T-helper 2 cell treated with Interferon-gamma antibody and Interleukin-4, amounts not matched to agents 100 ng/mL and 5 ng/mL, for 36 hours (primary cell): ENCODE measurements at regions not wholly inside any gene's neighbourhood (a gene's known extent, or its start where the extent isn't known, plus 50 kb on each side); places are given as distances from the start of the nearest gene placed in this dataset.

Source experiments
- intact Hi-C: fragments of 100-400 bp; cut with micrococcal nuclease; formaldehyde crosslinking; loops from one replicate; pipeline ENCODE4 v1.15.1; 2023

DNA sequence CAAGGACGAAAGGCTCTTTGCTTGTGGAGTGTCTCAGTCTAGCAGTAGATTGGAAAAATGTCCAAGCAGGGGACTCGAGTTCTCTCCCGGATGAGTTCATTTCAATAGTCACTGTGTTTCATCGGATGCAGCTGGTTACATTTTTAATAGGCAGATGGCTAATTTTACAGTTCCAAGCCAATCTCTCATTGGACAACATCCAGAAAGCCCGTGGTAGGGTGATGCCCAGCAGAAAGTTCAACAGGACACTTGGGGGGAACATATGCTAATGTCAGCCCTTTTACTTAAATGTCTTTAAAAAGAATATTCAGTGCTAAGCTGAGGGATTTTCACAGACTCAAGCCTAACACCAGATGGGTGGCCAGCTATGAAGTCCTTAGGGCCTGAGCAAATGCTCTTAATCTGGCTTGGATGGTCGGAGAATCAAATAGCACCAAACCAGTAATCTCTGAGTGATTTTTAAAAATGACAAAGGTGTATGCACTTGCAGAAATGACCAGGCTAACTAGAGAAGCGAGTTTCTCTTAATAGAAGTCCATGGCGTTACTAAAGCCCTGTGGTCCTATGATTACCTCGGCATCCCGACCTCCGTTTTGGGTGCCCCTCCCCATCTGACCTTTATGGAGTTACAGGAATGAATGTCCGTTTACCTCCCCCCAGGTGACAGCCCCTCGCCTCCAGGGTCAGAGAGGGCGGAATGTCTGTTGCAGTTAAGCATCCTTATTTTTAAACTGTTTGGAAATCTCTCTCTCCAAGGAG is 289.2 kb upstream of the SALL1 start:
- intact Hi-C loops, result no loop called here

DNA sequence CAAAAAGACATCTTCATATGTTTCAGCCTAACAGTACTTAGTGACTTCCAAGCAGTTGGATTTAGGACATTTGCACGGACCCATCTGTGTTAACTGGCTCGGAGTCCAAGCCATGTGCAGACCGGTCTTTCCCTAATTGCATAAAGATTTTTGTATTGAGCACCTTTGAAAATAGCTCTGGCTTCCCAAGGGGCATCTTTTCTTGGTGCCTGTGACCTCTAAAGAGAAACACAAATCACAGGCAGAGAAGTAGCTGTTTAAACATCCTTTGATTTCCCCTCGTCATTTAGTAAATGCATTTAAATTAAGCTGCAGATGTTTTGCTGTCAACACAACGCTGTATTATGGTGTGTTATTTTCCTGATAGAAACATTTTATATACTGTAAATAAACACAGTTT is 288.2 kb upstream of the SALL1 start:
- intact Hi-C loops, result no loop called here

DNA sequence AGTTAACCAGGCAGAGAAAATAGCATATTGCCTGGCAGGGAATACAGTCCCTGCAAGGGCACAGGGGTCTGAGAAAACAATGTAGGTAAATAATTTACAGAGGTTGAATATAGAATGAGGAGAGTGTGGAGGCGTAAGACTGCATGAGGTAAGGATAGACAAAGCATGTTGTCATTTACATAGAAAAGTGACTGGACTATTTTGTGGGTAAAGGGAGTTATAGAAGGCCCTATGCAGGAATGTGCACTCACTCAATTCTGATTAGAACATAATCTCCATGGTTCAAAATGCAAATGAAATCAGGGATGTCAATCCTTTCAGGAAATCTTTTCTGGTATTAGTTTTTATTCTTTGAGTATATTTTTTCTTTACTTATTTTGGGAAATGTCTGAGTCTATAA is 285.7 kb upstream of the SALL1 start:
- intact Hi-C loops, result no loop called here

DNA sequence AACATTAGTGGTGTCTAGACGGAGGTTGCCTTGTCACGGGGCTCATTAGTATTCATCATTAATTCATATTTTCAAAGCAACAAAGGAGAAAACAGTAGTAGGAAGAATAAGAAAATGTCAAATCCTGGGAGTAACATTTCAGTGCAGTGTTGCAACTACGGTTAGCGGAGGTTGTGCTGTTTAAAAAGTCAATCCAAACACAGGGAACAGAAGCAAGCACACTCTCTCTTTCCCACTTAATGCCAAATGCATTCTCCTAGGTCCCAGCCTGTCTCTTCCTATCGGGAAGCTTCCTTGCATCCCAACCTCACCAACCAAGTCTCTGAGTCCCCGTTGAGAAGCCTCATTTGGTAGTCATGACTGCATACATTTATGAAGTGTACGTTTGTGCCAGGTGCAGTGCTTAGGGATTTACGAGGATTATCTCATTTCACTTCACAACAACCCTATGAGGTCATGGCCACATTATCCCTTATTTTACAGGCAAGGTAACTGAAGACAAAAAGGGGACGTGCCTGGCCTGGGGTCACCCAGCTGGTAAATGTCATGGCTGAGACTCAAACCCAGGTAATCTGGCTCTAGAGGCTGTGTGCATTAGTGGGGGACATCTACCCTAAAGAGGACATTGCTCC is 283.6 kb upstream of the SALL1 start:
- intact Hi-C loops, result no loop called here

DNA sequence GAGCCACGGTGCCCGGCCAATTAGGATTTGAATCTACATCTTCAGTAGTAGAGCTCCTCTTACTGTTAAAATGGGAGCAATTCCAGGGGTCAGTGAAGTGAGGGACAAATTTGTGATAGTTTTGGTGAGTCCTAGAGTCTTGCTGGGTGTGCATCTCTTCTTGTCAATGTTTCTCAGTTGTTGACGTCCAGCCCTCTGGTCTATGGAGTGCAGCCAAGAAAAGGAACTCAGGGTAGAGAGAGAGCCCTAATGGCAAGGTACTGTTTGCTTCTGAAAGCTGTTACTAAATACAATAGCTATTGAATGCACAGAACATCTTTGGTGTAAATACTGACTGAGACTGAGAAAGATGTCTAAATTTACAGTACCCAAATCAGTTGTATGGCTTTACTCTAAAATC is 282.5 kb upstream of the SALL1 start:
- intact Hi-C loops, result no loop called here

DNA sequence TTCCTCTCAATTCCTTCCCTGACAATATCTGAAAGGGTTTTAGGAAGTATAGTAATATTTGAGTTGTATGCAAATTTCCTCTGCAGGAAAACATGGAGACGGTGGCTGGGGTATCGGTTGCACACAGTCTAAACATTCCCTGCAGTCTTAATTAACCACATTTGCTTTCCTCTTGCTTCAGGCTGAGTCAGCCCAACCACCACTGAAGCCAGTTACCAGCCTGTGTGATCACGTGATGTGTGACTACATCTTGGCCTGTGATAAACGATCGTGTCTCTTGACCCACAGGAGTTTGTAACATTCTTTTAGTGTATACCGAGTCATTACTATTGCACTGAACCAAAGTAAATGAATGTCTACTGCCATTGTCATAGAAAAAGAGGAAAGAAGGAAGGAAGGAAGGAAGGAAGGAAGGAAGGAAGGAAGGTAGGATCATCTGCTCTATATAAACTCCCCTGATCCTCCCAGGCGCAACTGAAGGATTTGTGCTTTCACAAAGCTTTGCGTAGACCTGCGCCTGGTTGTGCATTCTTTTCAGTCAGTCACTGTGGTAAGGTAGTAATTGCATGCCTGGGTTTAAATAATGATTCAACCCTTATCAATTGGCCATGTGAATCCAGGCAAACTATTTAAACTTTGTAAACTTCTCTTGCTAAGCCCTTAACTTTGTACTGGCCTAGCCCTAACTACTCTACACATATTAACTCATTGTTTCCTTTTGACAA is 280.6 kb upstream of the SALL1 start:
- intact Hi-C loops, result no loop called here

DNA sequence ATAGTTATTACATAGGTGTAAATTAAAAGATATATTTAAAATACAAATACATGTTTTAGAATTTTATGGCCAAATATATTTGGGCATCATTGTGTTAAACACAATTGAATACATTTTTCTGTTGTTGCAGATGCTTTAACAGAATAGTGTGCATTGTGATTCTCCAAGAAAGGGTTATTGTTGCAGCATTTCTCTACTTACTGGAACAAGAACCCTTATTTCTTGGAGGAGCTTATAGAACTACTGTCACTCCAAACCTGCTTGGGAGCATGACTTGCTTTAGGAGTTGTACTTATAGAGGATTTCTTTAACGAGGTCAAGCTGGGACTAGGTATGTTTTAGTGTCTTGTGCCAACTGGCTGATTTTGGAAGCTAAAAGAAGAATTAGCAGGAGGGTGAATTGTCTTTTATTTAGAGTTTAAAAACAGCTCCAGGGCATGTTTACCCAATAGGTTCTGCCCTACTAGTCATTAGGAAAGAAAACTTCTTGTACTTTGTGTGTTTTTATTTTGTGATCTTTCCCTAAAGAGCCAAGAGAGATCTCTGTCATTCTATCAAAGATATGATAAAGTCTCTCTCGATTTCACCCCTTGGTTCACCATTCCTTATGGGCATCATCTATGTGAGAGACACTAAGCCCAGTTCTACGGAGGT is 279.8 kb upstream of the SALL1 start:
- intact Hi-C loops, result no loop called here

DNA sequence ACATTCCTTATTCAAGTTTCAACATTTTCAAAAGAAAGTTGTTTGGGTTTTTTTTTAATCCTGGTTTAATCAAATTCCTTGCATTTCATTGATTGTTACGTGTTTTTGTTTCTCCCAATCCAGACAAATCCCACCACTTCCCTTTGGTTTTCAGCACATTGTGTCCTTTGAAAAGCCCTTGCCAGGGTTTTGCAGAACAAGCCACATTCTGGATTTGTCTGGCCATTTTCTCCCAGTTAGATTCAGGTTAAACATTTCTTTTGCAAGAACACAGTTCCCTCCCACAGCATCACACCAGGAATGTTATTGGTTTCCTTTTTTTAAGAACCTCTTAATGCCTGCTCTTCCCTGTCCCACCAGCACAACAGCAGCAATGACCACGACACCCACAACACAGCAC is 278.0 kb upstream of the SALL1 start:
- intact Hi-C loops, result no loop called here

DNA sequence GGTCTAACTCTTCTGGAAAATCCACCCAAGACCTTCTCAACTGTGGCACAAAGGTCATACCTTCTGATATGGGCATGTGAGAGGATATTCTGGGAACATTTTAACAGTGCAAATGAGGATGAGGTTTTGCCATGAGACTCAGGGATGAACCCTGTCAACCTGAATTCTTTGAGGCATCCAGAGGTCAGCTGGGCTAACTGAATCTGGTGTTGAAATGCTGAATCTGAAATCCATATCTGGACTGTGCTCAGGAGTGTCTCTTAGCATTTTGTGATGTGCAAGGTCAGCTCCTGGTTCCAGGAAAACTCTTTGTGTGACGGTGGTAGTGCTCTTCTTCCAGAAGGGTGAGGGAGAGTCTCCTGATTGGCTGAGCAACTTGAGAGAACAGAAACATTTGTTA is 276.0 kb upstream of the SALL1 start:
- intact Hi-C loops, result no loop called here

DNA sequence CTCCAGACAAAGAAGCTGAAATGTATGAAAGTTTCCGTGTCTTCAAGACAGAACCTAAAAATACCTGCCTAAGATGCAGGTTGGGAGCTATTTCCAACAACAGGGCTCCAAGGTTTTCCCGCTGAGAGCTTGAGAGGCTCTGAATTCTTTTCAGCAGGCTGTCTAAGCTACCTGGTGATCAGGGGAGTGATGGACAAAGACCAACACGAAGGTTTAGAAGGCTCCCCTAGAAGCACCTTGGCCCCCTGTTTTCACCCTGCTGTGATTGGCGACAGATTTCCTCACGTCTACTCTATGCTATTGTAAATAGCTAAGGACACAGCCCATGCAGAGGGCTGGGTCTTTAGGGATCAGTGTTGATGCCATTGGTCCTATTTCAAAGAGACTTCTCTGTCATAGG is 275.2 kb upstream of the SALL1 start:
- intact Hi-C loops, result no loop called here

DNA sequence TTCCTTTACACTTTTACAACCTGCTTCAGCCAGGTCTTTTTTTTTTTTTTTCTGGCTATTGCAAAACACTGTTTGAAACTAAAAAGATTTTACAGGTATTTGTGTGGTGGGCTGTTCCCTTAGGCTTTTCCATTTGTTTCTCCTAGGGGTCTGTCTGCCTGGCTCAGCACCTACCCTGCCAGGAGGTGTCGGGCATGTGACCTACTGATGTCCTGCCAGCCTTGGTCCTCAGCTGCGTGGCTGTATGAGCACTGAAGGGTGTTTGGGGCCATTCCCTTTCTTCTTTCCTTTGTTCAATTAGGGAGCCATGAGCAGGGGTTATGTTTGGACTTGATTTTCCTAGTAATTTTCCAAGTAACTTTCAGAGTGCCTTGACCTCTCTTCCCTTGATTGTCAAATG is 269.2 kb upstream of the SALL1 start:
- intact Hi-C loops, result no loop called here

DNA sequence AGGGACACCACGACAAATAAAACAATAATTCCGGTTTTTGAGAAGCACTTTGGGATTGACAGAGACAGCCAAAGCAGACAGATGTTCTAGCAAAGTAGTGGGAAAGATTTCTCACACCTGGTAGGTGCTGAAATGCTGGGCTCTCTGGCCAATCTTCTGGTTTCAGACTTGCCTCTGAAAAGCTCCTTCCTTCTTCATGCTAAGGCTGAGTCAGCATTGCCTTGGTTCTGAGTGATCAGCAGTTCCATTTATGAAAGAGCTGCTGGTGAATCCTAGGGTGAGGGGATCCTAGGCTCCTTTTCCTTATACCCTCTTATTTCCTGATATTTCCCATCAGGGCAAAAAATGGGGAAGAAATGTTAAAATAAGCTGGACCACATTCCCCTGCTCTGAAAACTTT is 268.7 kb upstream of the SALL1 start:
- intact Hi-C loops, result no loop called here

DNA sequence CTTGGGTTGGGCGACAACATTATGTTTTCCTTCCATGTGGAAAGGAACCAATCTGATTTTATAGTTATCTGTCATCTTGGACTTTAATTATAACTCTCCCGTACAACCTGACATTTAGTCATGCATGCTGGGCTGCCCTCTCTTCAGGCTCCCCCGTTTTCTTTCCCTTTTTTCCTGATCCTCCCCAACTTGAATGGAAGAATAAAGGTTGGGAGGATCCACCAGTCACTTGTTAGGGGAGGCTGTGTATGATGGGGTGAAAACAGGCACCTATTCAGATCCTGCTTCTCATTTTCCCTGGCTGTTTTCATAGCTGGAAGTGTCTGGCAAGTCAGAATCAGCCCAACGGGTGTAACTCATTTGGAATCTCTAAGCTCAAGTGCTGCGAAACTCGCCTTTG is 267.2 kb upstream of the SALL1 start:
- intact Hi-C loops, result no loop called here

DNA sequence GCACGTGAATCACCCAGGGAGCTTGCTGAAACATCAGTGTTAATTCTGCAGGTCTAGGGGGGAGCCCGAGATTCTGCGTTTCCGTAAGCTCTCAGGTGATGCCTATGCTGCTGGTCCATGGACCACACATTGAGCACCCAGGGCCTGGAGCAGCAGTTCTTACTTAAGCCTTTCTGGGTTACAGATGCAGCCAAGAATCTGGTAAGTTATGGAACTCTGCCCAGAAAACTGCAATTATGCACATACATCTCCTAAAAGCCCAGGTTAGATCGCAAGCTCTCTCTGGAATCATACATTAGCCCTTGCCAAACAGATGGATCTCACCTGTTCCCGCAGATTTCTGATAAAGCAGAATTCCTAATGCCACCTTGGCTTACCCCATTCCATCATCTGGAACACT is 265.9 kb upstream of the SALL1 start:
- intact Hi-C loops, result no loop called here

DNA sequence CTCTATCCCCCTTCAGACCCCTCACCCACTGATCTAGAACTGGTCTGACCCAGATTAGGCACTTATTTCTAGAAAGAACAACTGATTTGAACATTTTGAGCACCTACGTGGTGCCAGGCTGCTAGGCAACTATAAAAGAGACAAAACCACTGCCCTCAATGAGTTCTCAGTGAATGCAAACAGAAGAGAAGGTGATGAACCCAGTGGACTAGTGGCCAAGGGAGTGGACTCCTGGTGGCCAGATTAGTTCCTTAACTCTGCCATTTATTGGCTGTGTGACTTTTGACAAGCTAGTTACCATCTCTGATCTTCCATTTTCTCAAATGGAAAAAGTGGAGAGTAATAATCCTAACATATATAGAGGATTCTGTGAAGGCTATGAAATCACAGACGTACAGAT is 259.1 kb upstream of the SALL1 start:
- intact Hi-C loops, result no loop called here

DNA sequence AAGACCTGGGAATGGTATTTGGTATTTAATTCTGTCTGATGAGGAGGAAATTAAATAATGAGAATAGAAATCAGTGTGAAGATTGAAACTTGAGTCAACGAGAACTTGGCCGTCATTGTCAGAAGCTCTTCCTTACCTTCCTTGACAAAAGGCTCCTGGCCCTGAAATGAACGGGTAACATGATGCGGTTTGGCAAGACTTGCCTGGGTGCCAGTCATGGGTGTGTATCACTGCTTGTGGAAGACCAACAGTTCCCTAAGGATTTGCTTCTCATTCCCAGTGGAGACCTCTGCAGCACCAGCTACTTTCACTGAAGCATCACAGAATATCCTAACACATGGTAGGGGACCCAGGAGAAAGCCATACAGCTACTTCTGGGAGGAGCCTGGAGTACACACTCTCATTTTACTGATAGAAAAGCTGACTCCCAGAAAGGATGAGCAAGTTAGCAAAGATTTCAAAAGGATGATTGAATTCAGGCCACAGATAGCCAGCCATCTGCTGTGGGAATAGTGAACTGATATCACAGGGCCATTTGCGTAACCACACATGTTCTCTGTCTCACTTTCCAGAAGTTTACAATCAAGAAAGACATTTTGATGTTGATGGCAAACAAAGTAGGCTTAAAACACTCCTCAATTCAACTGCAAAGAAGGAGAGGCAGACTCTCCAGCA is 258.1 kb upstream of the SALL1 start:
- intact Hi-C loops, result no loop called here

DNA sequence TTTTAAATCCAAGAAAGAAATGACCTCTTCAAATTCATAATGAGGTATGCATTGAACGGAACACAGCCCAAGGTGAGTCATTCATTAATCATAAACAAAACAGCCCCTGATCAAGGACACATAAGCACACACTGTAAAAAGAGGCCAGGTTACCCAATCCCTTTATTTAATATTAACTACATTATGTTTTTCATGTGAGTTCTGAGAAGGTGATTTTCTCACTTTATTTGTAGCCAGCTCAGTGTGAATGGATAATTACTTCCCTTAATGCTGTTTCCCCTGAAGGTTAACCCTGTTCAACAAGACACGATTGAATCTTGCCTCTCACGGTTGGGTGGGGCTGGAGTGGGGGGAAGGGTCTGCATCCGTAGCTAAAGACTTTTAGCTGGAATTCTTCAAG is 257.3 kb upstream of the SALL1 start:
- intact Hi-C loops, result no loop called here

DNA sequence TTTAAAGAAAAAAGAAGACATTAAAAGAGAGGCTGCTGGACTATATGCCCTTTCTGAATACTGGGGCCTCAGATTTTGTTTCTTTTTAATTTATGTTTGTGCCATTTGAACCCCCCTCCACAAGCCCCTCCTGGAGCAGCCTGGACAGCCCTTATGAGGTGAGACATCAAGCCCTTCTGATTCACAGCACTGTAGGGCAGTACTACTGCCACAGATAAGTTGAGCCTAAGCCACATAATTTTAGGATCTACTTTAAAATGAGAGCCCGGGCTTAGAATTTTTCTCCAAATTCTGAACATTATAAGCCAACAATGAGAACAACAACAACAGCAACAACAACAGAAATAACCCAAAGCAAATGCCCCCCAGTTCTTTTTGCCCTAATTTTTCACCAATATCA is 256.9 kb upstream of the SALL1 start:
- intact Hi-C loops, result no loop called here

DNA sequence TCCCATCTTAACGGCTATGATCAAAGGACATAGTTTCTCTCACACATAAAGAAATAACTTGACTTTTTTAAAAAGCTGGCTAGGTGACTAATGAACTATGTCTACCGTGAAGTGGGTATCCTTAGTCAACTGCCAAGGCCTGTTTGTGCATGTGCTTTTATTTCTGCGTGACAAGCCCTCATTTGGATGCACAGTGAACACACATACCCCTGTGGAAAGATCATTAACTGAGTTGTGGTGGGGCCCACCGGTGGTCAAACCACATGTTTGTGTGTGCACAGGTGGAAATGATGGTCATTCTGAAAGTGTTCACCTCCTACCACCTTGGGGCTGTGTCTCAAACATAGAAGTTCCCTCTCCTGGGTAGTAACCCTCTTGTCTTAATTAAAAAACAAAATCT is 256.1 kb upstream of the SALL1 start:
- intact Hi-C loops, result no loop called here

DNA sequence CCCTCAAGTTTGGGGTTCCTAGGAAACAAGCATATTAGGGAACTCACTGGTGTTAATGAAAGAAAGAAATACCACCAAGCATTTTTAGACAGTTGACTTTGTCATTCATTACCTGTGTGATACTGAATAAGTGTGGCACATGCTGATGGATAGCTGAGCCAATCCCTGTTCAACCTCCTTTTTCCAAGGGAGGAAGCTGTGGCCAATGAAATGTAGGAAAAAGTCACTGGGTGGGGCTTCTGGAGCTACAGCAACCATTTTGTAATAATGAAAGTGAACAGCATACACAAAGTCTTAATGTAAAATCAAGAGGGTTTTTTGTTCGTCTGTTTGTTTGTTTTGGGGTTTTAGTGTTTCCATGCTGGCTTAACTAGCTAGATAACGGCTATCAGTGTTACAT is 254.3 kb upstream of the SALL1 start:
- intact Hi-C loops, result no loop called here

DNA sequence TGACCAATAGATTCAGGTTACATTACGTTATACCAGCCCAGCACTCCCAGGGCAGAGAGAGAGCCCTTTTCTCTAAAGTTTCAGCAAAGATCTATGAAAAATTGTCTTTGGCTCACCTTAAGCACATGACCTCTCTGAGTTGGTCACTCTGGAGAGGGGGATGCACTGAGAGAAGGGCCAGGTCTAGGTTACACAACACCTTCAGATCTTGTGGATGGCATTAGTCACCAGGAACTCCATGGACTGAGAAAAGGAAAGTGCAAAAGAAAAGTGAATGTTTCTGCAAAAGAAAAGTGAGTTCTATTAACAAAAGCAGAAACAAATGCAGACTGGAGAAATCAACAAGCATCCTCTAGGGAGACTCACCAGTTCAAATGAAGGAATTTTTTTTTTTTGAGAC is 253.3 kb upstream of the SALL1 start:
- intact Hi-C loops, result no loop called here

DNA sequence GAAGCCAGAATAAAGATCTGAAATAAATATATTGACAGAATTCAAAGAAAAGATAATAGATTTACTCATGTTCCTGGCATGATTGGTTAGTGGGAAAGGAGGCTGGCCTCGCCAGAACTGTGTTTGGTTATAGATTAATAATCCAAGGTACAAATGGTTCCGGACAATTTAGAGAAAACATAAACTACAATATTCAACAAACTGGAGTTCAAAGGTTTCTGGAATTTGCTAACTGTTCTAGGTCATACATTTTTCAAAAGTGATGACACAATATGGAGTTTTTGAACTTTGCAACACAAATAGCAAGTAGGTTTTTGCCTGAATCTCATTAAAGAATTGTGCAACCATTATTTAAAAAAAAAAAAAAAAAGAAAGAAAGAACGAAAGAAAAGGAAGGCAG is 251.7 kb upstream of the SALL1 start:
- intact Hi-C loops, result no loop called here
